ENCODE measurements at regions not wholly inside any gene's neighbourhood (a gene's known extent, or its start where the extent isn't known, plus 50 kb on each side); places are given as distances from the start of the nearest gene placed in this dataset.

DNA sequence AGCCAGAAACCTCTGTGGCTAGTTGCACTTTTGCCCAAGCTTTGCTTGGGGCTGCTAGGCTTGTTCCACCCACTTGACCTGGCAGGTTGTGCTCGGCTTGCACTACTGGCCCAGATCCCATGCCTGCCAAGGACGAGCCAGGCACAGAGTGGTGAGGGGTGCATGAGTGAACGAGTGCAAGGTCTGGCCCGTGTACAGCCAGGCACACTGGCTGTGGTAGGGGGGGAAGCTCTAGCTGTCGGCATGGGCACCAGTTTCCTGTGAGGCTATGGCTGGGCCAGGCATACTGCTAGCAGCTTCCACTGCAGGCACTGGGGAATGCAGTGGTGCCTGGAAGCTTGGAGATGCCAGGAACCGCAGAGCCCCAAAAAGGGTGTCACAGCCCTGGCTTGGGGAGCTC is 210.4 kb downstream of the AKAIN1 start:
- TF ChIP-seq, protein P1, sequence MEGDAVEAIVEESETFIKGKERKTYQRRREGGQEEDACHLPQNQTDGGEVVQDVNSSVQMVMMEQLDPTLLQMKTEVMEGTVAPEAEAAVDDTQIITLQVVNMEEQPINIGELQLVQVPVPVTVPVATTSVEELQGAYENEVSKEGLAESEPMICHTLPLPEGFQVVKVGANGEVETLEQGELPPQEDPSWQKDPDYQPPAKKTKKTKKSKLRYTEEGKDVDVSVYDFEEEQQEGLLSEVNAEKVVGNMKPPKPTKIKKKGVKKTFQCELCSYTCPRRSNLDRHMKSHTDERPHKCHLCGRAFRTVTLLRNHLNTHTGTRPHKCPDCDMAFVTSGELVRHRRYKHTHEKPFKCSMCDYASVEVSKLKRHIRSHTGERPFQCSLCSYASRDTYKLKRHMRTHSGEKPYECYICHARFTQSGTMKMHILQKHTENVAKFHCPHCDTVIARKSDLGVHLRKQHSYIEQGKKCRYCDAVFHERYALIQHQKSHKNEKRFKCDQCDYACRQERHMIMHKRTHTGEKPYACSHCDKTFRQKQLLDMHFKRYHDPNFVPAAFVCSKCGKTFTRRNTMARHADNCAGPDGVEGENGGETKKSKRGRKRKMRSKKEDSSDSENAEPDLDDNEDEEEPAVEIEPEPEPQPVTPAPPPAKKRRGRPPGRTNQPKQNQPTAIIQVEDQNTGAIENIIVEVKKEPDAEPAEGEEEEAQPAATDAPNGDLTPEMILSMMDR (IDR thresholded peaks at IDR 0.05), result no peak
- TF ChIP-seq POLR2A (IDR thresholded peaks at IDR 0.05), result no peak
